Transverse colon (tissue), 4 donors: ENCODE measurements at regions not wholly inside any gene's neighbourhood (a gene's known extent, or its start where the extent isn't known, plus 50 kb on each side); places are given as distances from the start of the nearest gene placed in this dataset.
"Not testable (repeated sequence)": the region's sequence is repeated elsewhere in the genome, so short reads cannot be mapped to it uniquely, and the experiment has no call there.

ENCODE experiments used
- DNase-seq: peaks from one replicate; pipeline ENCODE4 v3.0.0-alpha.2; 2019
- H3K27ac ChIP-seq, 4 donors: fragments of 200-600 bp; sonication (generic); 2 replicates each; pipeline ENCODE4 v1.5.1; 2016 to 2018; ENCODE audit warnings: inconsistent platforms in 4 of 4
- H3K27me3 ChIP-seq: fragments of 200-600 bp; sonication (generic); 2 replicates; pipeline ENCODE4 v1.5.1; 2017; ENCODE audit warnings: inconsistent platforms
- H3K36me3 ChIP-seq, 4 donors: fragments of 200-600 bp; sonication (generic); 2 replicates each; pipeline ENCODE4 v1.5.1; 2017 to 2019; ENCODE audit warnings: inconsistent platforms in 4 of 4
- H3K4me1 ChIP-seq, 4 donors: fragments of 200-600 bp; sonication (generic); 2 replicates each; pipeline ENCODE4 v1.5.1; 2017 to 2020; ENCODE audit warnings: inconsistent platforms in 4 of 4
- H3K4me3 ChIP-seq, 4 donors: fragments of 200-600 bp; sonication (generic); 1 replicate in 1 of 4; 2 replicates in 3 of 4; pipeline versions ENCODE4 v1.5.1 to v1.6.1; 2017 to 2019; ENCODE audit warnings: inconsistent platforms in 4 of 4
- H3K9me3 ChIP-seq, 2 donors: fragments of 200-600 bp; sonication (generic); 2 replicates each; pipeline ENCODE4 v1.5.1; 2017 to 2019; ENCODE audit warnings: inconsistent platforms in 2 of 2
- EP300 ChIP-seq: sonication (generic); formaldehyde crosslinking; IDR thresholded peaks from one replicate; pipeline ENCODE4 v1.6.1; 2017; ENCODE audit warnings: antibody characterized with exemption, low read depth
- POLR2A ChIP-seq: fragments of 450-650 bp; IDR thresholded peaks from one replicate; pipeline ENCODE4 v1.6.1; 2016; ENCODE audit warnings: antibody characterized with exemption, mild to moderate bottlenecking, moderate library complexity
- POLR2AphosphoS5 ChIP-seq, 3 donors: sonication (generic); formaldehyde crosslinking; IDR thresholded peaks; one replicate each; pipeline ENCODE4 v1.6.1; 2016; ENCODE audit warnings: antibody characterized with exemption in 3 of 3
- whole genome bisulfite sequencing, 2 donors: methylation state at CpG; one replicate each; pipeline ENCODE4 v1.1.5; 2018; ENCODE audit warnings: low coverage in 1 of 2; 5-methylcytosine and 5-hydroxymethylcytosine counted together
- in situ Hi-C, 4 donors: fragments of 200-750 bp; cut with MboI; loops; one replicate each; pipeline versions ENCODE4 v1.15.0 to v1.15.1; 2017; ENCODE audit warnings: low sequenced_read_pairs in 3 of 4, low pct_ligation_motif_present in 1 of 4, low pct_unique_long_range_greater_than_20kb in 1 of 4
- intact Hi-C: fragments of 100-400 bp; cut with DNase I; formaldehyde crosslinking; loops from one replicate; pipeline ENCODE4 v1.15.1; 2023; ENCODE audit warnings: low total_unique reads
- TF ChIP-seq, protein P1 (sequence below), 5 experiments: fragments of 200-600 bp in 3 of 5; fragments of 450-650 bp in 2 of 5; sonication (generic) in 3 of 5; IDR thresholded peaks; 1 replicate in 2 of 5; 2 replicates in 3 of 5; pipeline ENCODE4 v1.5.1; 2016 to 2017; ENCODE audit warnings: antibody characterized with exemption in 5 of 5, inconsistent platforms in 3 of 5, mild to moderate bottlenecking in 2 of 5, moderate library complexity in 1 of 5

DNA sequence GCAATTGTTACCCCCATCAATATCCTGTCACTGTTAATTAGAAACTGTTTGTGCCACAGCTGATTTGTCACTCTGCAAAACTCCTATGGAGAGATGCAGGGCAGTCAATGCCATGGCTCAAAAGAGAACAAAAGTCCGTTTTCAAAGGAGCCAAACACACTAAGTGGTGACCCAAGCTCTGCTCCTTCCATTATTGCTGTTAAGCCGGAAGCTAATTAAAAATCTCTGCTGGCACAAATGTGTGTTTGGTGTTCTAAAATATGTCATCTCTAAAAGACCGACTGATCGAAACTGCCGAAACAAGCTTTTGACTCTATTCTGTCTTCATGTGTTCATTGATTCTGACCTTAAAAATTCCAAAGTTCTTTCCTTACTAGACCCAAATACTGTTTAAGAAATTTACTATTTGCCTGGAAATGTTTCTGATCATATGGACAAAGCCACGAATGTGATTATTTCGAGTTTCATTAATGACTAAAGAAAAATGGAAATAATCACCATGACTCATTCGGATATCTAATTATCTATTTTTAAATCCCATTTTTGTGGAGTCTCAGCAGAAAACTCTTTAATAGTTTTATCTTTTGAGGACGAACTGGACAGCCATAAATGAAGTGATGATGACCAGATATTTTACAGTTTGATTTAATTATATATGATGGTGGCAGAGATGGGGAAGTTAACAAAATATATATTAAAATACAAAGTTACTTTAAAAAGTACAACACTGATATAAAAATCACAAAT lies 287.6 kb downstream of the SOCS6 start:
- in situ Hi-C loops (no loop called here), intact Hi-C loops (no loop called here)
- no peak for DNase-seq
- Histone ChIP-seq H3K36me3 (no peaks in the 10 kb centered on the region), H3K27me3 (no peaks in the 10 kb centered on the region), H3K27ac (no peak overlapping the region), H3K4me3 (no peak overlapping the region), H3K9me3 (peaks cover 0 to 2% of the 10 kb centered on the region in 2 donors), H3K4me1 (no peaks in the 10 kb centered on the region)
- 66 to 67% methylated on average over 8 to 9 of the region's 9 CpGs for WGBS, 2 donors
- TF ChIP-seq EP300 (no peak), POLR2AphosphoS5 (IDR thresholded peaks at IDR 0.05) (no peak), POLR2A (no peak)
- TF ChIP-seq, protein P1, sequence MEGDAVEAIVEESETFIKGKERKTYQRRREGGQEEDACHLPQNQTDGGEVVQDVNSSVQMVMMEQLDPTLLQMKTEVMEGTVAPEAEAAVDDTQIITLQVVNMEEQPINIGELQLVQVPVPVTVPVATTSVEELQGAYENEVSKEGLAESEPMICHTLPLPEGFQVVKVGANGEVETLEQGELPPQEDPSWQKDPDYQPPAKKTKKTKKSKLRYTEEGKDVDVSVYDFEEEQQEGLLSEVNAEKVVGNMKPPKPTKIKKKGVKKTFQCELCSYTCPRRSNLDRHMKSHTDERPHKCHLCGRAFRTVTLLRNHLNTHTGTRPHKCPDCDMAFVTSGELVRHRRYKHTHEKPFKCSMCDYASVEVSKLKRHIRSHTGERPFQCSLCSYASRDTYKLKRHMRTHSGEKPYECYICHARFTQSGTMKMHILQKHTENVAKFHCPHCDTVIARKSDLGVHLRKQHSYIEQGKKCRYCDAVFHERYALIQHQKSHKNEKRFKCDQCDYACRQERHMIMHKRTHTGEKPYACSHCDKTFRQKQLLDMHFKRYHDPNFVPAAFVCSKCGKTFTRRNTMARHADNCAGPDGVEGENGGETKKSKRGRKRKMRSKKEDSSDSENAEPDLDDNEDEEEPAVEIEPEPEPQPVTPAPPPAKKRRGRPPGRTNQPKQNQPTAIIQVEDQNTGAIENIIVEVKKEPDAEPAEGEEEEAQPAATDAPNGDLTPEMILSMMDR (IDR thresholded peaks at IDR 0.05), result no peak

DNA sequence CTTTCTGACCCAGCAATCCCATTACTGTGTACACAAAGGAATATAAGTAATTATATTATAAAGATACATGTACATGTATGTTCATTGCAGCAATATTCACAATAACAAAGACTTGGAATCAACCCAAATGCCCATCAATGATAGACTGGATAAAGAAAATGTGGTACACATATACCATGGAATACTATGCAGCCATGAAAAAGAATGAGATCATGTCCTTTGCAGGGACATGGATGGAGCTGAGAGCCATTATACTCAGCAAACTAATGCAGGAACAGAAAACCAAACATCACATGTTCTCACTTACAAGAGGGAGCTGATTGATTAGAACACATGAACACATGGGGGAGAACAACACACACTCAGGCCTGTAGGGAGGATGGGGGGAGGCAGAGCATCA lies 286.1 kb downstream of the SOCS6 start:
- H3K27ac ChIP-seq, DNase-seq, H3K36me3 ChIP-seq, H3K27me3 ChIP-seq, in situ Hi-C loops, H3K4me3 ChIP-seq, intact Hi-C loops, H3K4me1 ChIP-seq, H3K9me3 ChIP-seq: not testable (repeated sequence)

DNA sequence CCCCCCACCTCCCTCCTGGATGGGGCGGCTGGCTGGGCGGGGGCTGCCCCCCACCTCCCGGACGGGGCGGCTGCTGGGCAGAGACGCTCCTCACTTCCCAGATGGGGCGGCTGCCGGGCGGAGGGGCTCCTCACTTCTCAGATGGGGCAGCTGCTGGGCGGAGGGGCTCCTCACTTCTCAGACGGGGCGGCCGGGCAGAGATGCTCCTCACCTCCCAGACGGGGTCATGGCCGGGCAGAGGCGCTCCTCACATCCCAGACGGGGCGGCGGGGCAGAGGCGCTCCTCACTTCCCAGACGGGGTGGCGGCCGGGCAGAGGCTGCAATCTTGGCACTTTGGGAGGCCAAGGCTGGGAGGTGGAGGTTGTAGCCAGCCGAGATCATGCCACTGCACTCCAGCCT lies 280.8 kb downstream of the SOCS6 start:
- H3K36me3 ChIP-seq, H3K4me1 ChIP-seq, H3K9me3 ChIP-seq, intact Hi-C loops, in situ Hi-C loops, H3K27me3 ChIP-seq, DNase-seq, H3K4me3 ChIP-seq, H3K27ac ChIP-seq: not testable (repeated sequence)
- WGBS, 2 donors, result 90% methylated on average over 20 of the region's 24 CpGs; no CpG with 5 or more reads in 1 of the 2 donors

DNA sequence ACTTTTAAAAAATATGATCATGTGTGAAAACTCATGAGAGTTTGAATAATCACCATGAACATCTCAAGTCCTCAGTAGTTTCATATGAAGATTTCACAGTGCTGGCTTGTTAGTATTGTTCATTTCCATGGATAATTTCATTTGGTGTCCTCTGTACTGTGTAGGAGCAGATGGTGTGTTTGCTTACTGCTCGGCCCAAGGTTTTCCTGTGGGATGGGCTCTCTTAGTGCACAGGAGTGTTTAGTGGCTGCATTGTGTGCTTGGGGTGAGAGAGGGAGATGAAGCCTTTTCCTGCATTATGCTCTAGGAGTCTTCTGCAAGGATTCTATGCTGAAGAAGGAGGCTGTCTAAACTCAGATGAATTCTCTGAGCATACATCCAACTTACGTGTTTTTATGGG lies 270.6 kb downstream of the SOCS6 start:
- H3K27ac ChIP-seq, result no peak overlapping the region
- H3K36me3 ChIP-seq, result no peaks in the 10 kb centered on the region
- in situ Hi-C loops, result no loop called here
- intact Hi-C loops, result no loop called here
- no peaks in the 10 kb centered on the region for H3K27me3 ChIP-seq
- H3K4me1 ChIP-seq, result no peaks in the 10 kb centered on the region
- no peaks in the 10 kb centered on the region for H3K9me3 ChIP-seq
- TF ChIP-seq POLR2AphosphoS5 (IDR thresholded peaks at IDR 0.05), result no peak
- TF ChIP-seq, protein P1 (IDR thresholded peaks at IDR 0.05), result no peak
- TF ChIP-seq EP300, result no peak
- no peak for TF ChIP-seq POLR2A
- no peak for DNase-seq
- H3K4me3 ChIP-seq, result no peak overlapping the region
- WGBS, 2 donors, result 68 to 100% methylated on average over 1 to 2 of the region's 2 CpGs

- in situ Hi-C loops, result no loop called here
- intact Hi-C loops, result no loop called here
- WGBS, 2 donors, result 75 to 80% methylated on average over 1 of the region's 1 CpG
- Histone ChIP-seq H3K27ac (no peak overlapping the region), H3K27me3 (no peaks in the 10 kb centered on the region), H3K4me3 (no peak overlapping the region), H3K36me3 (no peaks in the 10 kb centered on the region), H3K4me1 (no peaks in the 10 kb centered on the region), H3K9me3 (no peaks in the 10 kb centered on the region)
- TF ChIP-seq EP300 (no peak), POLR2A (no peak)
- TF ChIP-seq, protein P1 (IDR thresholded peaks at IDR 0.05), result no peak
- no peak for DNase-seq
Measured at GRCh38 chr18:70558371-70558770, 269.5 kb downstream of the SOCS6 start.
